Renal cortical epithelial cell (primary cell): ENCODE measurements at regions not wholly inside any gene's neighbourhood (a gene's known extent, or its start where the extent isn't known, plus 50 kb on each side); places are given as distances from the start of the nearest gene placed in this dataset.

Experiments used
- DNase-seq: peaks from one replicate; pipeline ENCODE4 v3.0.0-alpha.2; 2011; ENCODE audit warnings: low read depth

DNA sequence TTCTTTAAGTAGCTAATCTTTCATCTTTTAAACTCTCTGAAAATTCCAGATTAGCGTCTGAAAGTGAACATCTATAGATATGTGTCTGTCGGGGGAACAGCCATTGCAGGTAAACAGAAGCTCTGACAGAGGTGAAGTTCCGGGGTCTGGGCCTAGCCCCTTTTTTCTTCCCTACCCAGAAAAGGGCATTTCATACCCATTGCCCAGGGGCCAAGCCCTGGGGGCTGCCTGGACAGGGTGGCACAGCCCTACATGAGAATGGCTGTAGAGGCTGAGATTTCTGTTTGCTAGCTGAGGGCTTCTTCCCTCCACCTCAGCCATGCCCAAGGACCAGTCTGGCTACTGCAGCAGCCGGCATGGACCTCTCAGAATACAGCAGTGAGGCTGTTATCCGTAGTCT, 327.0 kb upstream of the PLET1 start:
- DNase-seq = no peak

DNA sequence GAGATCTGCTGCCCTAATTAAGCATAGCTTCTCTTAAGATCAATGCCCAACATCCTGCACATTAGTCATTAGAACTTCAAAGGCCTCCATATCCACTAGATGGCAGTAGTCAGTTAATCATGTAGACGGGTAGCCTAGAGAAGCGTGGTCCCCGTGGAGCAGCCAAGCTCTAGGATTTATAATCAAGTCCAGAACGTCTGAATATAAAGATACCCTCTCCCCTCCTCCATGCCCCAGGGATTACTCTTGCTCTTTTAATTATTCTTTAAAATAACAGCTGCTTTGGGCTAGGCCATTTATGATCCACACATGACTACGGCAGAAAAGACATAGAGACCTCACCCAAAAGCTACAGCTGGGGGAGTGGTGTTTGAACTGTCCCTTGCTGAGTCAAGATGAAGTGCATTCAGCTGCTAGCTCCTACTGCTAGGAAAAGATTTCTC, 327.6 kb upstream of the PLET1 start:
- peak; percentile 77 for DNase-seq

DNA sequence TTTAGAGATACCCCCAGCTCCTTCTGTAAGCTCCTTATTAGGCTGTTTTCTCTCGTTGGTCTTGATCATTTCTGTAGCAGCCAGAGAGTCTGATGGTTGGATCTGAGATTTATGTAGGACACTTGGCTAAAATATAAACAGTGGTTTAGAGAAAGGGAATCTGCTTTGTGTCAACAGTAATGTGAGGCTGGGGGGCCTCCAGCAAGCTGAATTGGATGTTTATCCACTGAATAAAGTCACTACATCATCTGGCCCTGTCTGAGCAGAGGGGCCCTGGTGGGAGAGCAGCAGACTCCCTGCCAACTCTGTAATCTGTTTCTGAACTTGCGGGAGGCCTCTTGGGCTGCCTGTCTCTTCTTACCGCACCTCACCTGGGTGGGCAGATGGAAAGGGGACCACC, 328.5 kb upstream of the PLET1 start:
- no peak for DNase-seq

DNA sequence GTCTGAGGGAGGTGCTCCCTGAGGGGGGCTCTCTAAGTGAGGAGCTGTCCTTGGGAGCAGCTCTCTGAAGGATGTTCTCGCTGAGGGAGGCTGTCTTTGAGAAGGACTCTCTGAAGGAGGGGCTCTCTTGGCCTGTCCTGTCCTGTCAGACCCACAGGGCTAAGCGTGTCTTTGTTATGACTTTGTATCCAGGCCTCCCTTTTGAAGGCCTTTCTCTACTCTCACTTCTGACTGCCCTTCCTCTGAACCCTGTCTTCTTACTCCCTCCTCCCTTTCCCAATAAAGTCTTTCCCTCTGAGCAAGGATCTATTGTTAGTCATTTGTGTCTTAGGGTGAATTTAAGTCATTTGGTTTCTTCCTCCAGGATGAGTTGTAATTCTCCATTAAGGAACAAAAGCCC, 330.1 kb upstream of the PLET1 start:
- no peak for DNase-seq

DNA sequence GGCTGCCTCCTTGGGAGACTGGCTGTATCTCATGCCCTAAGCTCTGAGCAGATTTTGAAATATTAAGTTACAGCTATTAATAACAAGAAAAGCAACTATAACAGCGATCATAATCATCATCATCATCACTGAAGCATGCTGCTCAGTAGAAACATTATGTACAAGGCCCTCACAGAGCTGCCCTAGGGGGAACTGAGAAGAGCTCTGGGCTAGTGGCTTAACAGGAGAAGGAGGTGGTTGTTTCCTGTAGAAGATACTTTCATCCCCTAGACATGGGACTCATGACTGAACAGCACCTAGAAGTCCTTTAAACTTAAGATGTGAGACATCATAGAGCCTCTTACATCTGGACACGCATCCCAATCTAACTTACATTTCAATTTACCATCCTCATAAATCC, 332.8 kb upstream of the PLET1 start:
- DNase-seq = no peak

DNA sequence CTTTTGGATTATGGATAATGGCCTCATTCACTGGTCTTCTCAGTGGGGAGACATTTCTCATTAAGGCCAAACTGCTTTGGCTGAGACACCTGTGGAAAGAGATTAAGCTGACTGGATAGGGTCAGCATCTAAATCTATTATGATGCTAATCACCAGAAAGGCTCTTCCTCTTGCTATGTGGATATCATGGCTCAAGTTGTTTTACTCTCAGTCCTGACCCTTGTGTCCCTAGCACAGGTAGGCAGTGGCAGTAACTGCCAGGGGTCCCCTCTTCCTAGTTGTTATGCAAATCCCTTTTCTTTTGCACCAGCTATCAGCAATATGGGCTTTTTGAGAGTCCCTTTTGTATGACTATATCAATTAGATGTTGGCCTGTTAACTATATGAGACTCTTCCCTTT, 335.7 kb upstream of the PLET1 start:
- DNase-seq = no peak

DNA sequence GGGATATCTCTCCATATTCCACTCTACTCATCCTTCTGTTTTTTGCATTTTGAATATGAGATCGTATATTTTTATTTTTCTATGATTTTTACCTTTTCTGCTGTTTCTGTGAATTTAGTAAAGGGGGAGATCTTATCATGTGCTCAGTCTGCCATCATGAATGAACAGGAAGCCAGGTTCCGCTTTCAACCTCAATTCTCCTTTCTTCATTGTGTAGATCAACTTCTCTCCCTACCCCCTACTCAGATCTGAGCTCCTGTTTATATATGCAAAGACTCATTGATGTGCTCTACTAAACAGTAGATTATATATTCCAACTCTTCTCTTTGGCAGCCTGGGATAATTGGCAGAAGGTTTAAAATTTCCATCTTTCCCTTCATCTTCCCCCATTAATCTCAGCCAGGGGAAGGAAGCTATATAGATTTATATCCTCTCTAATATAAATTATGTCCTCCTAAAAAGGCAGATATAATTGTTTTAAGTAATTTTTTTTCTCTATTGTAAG, 336.7 kb upstream of the PLET1 start:
- DNase-seq = no peak

DNA sequence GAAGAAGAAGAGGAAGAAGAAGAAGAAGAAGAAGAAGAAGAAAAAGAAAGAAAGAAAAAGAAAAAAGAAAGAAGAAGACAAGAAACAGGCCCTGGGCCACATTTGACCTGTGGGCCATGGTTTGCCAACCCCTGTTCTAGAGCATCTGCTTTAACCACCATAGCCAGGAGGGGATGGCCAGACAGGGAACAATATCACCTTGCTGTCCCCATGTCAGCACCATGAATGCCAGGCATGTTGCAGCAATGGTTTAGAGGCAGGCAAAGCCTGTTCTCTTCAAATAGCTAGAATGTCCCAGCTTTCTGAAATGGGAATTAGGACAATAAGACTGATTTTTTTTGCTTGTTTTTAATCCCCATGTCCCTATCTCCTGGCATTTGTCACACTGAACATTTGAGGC, 338.6 kb upstream of the PLET1 start:
- no peak for DNase-seq

DNA sequence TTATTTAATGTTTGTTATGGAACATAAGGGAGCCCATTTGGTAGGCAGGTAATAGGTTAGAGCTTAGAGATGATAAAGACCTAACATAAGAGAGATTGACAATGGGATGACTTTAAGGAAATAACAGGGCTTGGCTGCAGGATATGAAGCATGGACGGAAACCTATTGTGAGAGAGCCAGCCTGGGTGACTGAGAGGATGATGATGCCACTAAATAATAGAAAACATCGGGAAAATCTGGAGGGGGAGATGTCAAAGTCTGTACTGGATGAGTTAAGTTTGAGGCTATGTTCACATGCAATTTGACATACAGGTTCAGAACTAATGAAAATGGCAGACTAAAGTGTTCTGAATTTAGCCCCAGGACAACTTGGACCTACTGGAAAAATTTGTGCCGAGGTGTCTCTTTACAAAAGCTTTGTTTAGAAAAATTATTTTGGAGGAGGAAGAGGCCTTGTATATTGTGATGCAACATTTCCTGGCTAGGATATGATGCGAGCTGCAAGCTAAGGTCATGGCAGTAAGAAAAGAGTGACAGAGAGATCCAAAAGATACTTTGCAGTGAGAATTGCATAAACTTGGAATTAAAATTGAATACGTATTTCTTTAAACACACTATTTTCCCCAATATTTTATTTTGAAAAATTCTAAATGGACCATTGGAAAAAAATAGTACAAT, 339.3 kb upstream of the PLET1 start:
- DNase-seq = no peak

DNA sequence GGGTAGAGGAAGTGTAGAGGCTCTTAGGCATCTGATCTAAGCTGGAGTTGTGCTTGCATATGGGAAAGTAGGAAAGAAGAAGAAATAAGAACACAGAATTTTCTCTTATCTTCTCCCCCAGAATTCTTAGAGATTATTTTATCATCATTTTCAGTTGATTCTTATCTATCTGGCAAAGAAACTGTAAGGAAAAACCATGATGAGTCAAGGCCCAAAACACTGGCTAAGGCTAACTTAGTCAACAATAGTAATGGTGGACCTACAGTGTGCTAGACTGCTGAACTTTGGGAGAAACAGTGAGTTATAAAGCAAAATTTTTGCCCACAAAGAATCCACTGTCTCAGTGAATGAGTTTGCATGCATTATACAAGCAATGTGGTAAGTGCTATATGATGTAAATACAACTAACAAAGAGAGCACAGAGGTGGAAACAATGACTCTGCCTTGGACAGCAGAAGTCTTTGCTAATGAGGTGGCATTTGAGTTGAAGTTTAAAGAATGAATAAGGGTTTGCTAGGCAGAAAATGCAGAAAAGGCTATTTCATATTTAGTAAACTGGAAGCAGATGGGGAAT, 344.5 kb upstream of the PLET1 start:
- no peak for DNase-seq

DNA sequence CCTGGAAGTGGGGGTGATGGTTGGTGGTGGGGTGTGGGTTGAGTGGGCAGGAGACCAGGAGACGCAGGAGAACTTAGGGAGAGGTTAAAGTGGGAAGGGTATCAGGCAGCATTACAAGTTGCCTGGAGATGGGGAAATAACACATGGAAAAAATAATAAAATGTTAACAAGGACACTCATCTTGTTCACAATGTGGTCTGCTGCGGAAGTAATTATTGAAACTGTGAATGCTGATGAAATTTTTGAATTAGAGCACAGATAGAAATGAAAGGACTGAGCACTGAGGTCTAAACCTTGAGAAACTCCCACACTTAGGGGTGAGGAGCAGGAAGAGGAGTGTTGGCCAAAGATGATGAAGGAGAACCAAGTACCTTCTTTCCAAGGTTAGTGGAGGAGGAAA, 346.0 kb upstream of the PLET1 start:
- no peak for DNase-seq

DNA sequence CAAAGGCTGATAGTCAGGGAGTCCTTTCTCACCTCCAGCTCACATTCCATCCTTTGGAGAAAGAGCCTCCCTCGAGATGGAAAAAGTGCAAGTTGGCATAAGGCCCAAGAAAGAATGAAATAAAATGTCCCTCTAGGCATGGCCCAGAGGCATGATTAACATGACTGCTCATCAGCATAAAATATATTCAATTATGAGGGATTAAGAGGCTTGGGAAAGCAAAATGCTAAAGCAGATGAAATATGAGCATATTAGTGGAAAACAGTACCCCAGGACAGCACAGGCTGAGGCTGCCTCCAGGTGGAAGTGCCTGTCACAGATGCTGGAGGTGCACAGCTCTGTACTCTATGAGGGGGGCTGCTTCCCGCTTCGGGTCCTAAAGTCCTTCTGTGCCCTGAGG, 347.8 kb upstream of the PLET1 start:
- DNase-seq = no peak

DNA sequence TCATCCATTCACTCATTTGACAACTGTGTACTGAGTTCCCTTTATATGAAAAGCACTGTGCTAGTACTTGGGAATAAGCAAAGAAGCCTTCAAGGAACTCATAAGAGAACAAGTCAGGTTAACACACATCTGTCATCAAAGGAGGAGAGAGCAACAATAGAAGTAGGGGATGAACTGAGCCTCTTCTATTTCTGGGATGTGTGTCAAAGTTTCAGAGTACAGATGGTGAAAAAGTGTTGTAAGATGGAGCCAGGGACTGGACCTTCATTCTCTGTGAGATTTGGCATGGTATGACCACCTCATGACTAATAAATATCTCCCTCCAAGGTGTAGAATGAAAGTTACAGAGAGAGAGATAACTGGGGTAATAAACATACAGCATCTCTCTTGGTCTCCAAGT, 349.8 kb upstream of the PLET1 start:
- no peak for DNase-seq

DNA sequence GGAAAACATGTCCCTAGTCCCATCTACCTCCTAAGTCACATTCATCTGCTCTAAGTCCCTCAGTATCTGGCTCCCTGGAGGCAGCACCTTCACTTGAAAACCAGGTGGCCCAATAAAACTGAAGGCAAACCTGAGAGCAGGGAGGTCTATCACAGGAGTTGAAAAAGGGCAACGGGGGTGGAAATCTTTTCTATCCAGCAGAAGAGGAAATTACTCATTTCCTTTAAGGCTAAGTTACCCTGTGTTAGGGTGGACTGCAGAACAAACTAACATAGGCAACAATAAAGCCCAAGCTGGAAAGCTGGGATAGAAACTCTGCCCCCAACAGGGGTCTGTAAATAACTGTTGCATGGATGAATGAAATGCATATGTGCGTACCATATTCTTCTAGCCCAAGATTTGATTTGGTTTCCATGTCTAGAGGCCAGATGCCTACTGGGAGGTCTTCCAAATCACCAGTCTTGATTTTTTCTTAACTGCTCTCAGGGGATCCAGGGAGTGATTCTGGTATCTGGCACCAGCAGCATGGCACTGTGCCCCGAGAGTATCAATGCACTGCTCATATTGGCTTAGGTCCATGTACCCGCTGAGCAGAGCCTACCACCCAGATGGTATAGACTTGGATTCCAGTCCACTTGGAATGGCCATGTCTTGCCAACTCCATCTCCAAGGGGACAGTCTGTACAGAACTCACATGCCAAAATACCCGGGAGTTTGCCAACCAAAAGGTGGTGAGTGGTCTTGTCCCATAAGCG, 350.0 kb upstream of the NCAM1 start:
- no peak for DNase-seq

DNA sequence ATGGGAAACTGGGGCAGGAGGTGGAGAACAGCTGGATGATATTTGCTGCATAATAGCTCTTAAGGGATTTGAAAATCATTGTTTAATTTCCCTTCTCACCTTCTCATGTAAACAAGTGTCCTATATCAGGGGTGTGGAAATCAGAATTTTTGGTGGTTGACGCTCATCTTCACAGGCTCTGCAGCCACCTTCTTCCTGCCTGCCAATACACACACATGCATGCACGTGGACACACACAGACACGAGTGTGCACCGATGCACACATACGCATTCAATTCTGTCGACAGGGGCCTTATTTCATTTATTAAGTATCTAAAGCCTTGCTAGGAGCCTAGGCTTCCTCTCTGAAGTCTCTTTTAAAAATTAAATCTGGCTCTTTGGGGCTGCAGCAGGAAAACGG, 349.4 kb upstream of the NCAM1 start:
- no peak for DNase-seq

DNA sequence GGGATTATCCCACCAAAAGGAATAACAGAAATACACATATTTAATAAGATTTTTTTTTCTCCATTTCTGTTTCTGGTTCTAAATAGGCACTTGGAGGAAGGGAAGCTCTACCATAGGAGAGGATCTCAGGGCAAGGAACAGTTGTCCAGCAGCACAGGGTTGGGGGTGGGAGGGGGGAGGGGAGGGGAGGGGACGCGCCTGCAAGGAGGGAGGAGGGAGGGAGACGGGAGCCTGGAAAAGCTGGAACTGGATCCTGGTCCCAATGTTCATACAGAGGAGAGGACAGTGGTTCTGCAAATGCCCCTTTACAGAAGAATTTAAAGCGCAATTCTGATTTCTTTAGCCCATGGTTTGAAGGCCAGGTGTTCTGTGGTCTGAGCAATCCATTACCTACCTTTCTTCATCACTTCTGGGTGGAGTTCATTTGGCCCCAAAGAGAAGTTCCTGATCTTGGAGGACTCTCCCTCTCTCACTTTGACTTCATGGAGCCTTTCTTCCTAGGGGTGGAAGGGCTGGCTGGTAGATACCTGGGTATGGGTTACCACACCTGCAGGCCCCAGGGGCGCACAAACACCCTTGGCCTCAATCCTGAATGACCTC, 348.9 kb upstream of the NCAM1 start:
- DNase-seq = no peak

DNA sequence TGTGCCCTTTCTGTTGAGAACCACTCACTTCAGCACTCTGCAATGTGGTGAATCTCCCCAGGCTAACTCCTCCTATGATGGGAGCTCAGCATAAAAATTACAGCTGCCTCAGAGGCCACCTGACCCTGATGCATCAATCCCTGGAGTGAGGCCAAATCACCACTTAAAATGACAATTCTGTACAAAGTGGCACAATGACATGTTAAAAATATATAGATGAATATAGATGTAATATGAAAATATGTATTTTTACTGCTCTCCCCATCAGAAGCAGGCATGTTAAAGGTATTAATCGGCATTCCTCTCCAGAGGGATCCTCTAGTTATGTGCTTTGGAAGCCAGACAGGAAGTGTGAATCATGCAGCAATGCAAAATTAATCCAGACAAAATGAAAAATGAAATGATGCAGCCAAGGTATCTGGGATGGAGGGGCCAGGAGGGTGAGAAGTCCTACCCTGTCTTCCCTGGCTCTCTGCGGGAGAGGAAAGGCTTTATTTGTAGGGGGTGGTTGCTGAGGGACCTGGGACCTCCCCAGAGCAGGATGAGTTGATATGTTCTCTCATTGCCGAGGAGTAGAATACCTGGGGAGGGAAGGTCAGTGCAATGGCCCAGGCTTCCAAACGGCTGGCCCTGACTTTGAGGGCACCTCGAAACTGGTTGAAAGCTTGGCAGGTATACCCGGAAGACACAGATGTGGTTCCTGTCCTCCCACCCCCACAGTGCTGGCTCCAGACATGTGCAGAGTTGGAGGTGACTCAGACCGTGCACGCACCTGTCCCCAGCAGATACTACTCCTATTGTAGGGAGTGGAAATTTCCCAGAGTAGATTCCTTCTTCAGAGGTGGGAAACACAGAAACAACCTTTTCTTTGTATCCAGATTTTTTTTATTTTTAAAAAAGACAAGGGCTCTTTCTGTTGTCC, 347.9 kb upstream of the NCAM1 start:
- peak; percentile 3 for DNase-seq

DNA sequence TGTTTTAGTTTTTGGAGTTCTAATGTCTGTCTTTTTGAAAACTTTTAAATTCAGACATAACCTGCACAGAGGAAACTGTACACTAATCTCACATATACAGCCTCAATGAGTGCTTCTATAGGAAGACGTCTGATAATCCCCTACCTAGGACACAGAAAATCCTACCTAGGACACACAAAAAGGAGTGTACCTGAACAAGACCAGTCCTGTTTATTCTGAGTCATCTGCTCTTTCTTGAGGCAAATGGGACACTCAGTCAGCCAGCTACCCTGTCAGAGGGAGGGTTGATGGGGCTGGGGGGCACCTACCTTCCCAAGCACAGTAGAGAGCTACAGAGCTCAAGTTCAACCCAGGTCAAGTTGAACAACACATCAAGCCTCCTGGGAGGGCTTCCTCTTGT, 346.6 kb upstream of the NCAM1 start:
- DNase-seq = no peak

DNA sequence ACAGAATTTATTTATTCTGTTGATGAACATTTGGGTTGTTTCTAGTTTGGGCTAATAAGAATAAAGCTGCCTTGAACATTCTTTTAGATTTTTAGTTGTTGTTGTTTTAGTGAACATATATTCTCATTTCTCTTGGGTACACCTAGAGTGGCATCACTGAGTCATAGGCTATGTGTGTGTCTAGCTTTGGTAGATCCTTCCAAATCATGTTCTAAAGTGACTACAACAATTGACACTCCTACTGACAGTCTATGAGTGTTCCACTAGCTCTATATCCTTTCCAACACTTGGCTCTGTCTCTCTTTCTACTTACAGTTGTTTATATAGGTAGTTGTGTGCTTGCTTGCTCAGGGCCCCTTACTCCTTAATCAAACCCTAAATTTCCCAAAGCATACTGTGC, 346.0 kb upstream of the NCAM1 start:
- DNase-seq = no peak

DNA sequence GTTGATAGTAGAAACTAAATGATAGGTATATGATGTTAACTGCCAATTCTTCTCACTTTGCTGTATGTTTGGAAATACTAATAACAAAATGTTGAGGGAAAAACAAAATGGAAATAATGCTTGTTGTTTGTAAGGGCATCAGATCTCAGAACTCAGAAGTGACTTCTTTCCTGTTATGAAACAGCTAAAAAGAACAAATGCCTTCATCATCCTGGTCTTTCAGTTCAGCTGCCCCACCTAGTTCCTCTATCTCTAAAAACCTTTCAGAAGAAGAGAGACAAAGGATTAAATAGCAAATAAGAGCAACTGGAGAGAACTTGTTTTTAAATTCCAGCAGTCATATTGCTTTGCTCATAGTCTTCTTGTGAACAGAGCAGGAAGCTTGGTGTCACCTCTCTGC, 345.3 kb upstream of the NCAM1 start:
- no peak for DNase-seq

DNA sequence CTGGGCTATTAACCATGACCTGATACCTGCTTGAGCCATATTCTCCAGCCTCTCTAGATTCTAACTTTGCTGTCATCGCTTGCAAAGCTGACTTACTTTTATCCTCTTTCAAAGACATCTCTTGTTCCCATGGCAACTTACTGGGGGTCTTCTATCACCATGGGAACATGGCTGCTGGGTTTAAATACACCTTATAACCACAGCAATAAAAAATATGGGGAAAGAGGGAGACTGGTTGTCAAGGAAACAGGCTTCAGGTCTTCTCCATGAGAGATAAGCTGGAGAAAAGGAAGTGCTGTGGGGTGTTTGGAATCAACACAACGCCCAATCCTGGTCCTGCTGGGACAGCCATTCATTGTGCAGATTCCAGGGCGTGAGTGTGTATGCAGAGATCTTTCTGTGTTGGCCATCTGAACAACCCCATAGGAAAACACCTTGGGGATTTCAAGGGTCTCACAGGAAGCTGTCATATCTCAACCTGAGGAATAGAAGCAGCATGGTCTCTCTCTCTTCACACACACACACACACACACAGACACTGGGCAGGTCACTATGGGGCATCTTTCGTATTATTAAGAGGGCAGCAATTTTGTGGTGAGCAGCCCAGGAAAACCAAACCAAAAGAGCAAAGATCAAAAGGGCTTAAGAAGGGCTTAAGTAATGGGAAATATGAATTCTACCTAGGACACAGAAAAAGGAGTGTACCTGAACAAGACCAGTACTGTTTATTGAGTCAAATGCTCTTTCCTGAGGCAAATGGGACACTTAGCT, 344.7 kb upstream of the NCAM1 start:
- DNase-seq = no peak
